ENCODE measurements at regions not wholly inside any gene's neighbourhood (a gene's known extent, or its start where the extent isn't known, plus 50 kb on each side); places are given as distances from the start of the nearest gene placed in this dataset.

DNA sequence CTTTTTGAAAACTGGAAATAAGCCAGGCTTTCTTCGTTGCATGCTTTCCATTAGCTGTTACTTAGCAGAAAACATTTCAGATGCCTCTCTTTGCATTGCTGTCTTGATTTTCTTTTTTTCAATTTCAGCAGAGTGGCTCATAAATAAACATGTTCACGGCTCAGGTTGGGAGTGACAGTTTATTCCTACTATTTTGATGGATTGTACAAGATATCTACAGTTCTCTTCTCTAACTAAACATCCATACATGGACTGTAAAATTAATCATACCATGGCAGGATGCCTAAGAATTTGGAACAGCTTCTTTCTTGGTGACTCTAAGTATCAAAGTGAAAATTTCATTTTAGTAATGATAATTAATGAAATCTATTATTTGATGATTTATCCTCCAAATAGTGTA lies 130.5 kb upstream of the EPHA7 start:
- no peak overlapping the region for H3K4me3 Mint-ChIP-seq (ENCODE audit: low read depth)
- no peaks in the 10 kb centered on the region for H3K4me1 Mint-ChIP-seq (ENCODE audit: low read depth)
- no peaks in the 10 kb centered on the region for H3K27me3 Mint-ChIP-seq
- no peak overlapping the region for H3K27ac Mint-ChIP-seq
- no peaks in the 10 kb centered on the region for H3K36me3 Mint-ChIP-seq (ENCODE audit: insufficient read depth)
- H3K9me3 Mint-ChIP-seq (ENCODE audit: low read depth): peaks cover 3% of the 10 kb centered on the region
- TF ChIP-seq CTCF (IDR thresholded peaks at IDR 0.05; ENCODE audit: unreplicated experiment): no peak
- DNase-seq (ENCODE audit: low spot score, unreplicated experiment): no peak

GRCh38 chr6:93524671-93525451 lies 105.5 kb upstream of the EPHA7 start:
- no peaks in the 10 kb centered on the region for H3K36me3 Mint-ChIP-seq (ENCODE audit: insufficient read depth)
- no peaks in the 10 kb centered on the region for H3K9me3 Mint-ChIP-seq (ENCODE audit: low read depth)
- no peak for DNase-seq (ENCODE audit: low spot score, unreplicated experiment)
- no peak overlapping the region for H3K4me3 Mint-ChIP-seq (ENCODE audit: low read depth)
- H3K4me1 Mint-ChIP-seq (ENCODE audit: low read depth): peaks cover 1% of the 10 kb centered on the region
- no peaks in the 10 kb centered on the region for H3K27me3 Mint-ChIP-seq
- no peak for TF ChIP-seq CTCF (IDR thresholded peaks at IDR 0.05; ENCODE audit: unreplicated experiment)
- H3K27ac Mint-ChIP-seq: no peak overlapping the region

GRCh38 chr6:93523365-93523764 lies 104.0 kb upstream of the EPHA7 start:
- no peak for DNase-seq (ENCODE audit: low spot score, unreplicated experiment)
- H3K27ac Mint-ChIP-seq: no peak overlapping the region
- peaks cover 1% of the 10 kb centered on the region for H3K4me1 Mint-ChIP-seq (ENCODE audit: low read depth)
- H3K27me3 Mint-ChIP-seq: no peaks in the 10 kb centered on the region
- no peak overlapping the region for H3K4me3 Mint-ChIP-seq (ENCODE audit: low read depth)
- TF ChIP-seq CTCF (IDR thresholded peaks at IDR 0.05; ENCODE audit: unreplicated experiment): no peak
- peaks cover 3% of the 10 kb centered on the region for H3K9me3 Mint-ChIP-seq (ENCODE audit: low read depth)
- H3K36me3 Mint-ChIP-seq (ENCODE audit: insufficient read depth): no peaks in the 10 kb centered on the region

- Mint-ChIP-seq H3K4me1 (ENCODE audit: low read depth) (no peaks in the 10 kb centered on the region), H3K9me3 (ENCODE audit: low read depth) (peaks cover 3% of the 10 kb centered on the region), H3K36me3 (ENCODE audit: insufficient read depth) (no peaks in the 10 kb centered on the region), H3K4me3 (ENCODE audit: low read depth) (no peak overlapping the region), H3K27ac (no peak overlapping the region), H3K27me3 (no peaks in the 10 kb centered on the region)
- no peak for DNase-seq (ENCODE audit: low spot score, unreplicated experiment)
- no peak for TF ChIP-seq CTCF (IDR thresholded peaks at IDR 0.05; ENCODE audit: unreplicated experiment)
Observed at GRCh38 chr6:93516441-93516840, 97.1 kb upstream of the EPHA7 start.

DNA sequence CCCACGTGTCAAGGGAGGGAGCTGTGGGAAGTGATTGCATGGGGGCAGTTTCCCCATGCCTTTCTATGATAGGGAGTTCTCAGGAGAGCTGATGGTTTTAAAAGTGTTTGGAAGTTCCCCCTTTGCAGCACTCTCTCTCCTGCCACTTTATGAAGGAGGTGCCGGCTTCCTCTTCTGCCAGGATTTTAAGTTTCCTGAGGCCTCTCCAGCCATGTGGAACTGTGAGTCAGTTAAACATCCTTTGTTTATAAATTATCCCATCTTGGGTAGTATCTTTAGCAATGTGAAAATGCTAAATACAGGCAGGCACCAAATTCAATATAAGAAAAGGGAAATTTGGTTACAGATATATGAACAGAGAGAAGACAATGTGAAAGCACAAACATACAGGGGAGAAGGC lies 96.4 kb upstream of the EPHA7 start:
- no peak for TF ChIP-seq CTCF (IDR thresholded peaks at IDR 0.05; ENCODE audit: unreplicated experiment)

More for the DNA sequence above, 96.4 kb upstream of the EPHA7 start:
- Mint-ChIP-seq H3K9me3 (ENCODE audit: low read depth) (peaks cover 3% of the 10 kb centered on the region), H3K4me1 (ENCODE audit: low read depth) (no peaks in the 10 kb centered on the region), H3K36me3 (ENCODE audit: insufficient read depth) (no peaks in the 10 kb centered on the region), H3K4me3 (ENCODE audit: low read depth) (no peak overlapping the region), H3K27me3 (no peaks in the 10 kb centered on the region), H3K27ac (no peak overlapping the region)
- DNase-seq (ENCODE audit: low spot score, unreplicated experiment): no peak

All from progenitor cell of endocrine pancreas (in vitro differentiated cells).